HG02678 (cell line): ENCODE measurements at regions not wholly inside any gene's neighbourhood (a gene's known extent, or its start where the extent isn't known, plus 50 kb on each side); places are given as distances from the start of the nearest gene placed in this dataset.
"Not testable (repeated sequence)": the region's sequence is repeated elsewhere in the genome, so short reads cannot be mapped to it uniquely, and the experiment has no call there.

Experiments
- ATAC-seq: cut with Tn5 transposase; IDR thresholded peaks from one replicate; pipeline ENCODE4 v1.9.1; 2021; ENCODE audit warnings: mild to moderate bottlenecking, moderate library complexity; ENCODE audit not compliant: unreplicated experiment

DNA sequence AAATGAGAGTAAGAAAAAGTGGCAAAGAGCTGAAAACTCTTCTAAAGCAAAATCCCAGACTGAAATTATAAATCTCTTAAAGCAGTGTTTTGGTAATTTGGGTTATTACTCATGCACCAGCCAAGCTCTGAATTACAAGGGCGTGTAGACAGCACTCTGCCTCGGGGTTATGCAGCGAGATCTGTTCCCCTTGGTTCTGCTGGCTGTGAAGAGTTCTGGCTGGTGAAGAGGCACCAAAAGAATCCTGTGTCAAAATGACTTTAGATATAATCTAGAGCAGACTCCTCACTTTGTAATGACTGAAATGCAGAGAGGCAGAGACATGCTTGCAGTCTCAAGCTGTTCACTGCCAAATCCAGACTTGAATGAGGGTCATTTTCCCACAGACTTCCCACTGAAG is 461.8 kb upstream of the CXADR start:
- ATAC-seq, result no peak

DNA sequence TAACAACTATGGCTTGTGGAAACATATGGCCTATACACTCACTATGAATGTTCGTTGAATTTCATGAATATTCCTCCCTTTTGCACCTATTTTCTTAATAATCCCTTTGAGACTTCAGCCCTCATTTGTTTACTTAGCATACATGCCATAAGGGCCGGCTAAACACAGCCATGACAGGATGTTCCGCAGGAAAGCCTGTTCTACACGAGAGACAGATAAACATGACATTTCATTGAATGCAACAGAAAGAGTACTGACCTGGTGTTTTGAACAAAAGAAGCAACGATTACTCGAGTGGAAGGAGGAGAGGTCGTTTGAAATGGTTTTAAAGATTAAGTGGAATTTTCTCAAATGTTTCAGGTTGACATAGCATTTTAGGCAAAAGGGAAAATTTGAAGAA is 459.5 kb upstream of the CXADR start:
- ATAC-seq, result no peak

GRCh38 chr21:17059936-17060335 is 452.9 kb upstream of the CXADR start:
- no peak for ATAC-seq

GRCh38 chr21:17066006-17066405 is 446.8 kb upstream of the CXADR start:
- ATAC-seq, result no peak

DNA sequence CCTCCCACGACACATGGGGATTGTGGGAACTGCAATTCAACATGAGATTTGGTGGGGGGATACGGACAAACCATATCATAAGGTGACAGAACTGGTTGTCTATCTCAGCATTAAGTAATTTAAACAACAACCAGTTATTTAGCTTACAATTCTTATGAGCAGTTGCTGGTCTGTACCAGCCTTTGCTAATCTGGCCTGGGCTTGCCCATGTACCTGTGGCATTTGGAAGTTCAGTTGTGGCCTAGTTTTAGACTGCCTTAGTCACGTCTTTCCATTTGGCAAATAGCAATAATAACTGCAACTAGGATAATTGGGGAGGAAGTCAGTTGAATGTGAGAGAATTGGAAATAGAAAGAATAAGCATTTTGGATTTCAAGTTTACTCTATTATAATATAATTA is 441.8 kb upstream of the CXADR start:
- no peak for ATAC-seq

DNA sequence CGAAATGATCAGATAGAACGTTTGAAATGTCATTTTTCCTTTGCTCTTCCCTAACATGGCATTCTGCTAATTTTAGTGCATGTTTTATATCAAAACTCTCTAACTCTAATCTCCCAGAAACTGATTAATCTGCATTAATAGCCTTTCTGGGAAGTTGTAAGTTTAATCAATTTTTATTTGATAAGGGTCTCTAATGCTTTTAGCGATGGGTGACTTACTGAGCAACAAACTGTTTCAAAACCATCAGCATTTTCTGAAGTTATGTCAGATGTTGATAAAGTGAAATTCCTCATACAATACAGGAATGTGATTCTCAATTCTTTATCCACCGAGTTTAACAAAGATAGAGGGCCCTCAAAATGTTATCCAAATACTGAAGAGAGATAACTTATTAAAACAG is 431.6 kb upstream of the CXADR start:
- no peak for ATAC-seq

DNA sequence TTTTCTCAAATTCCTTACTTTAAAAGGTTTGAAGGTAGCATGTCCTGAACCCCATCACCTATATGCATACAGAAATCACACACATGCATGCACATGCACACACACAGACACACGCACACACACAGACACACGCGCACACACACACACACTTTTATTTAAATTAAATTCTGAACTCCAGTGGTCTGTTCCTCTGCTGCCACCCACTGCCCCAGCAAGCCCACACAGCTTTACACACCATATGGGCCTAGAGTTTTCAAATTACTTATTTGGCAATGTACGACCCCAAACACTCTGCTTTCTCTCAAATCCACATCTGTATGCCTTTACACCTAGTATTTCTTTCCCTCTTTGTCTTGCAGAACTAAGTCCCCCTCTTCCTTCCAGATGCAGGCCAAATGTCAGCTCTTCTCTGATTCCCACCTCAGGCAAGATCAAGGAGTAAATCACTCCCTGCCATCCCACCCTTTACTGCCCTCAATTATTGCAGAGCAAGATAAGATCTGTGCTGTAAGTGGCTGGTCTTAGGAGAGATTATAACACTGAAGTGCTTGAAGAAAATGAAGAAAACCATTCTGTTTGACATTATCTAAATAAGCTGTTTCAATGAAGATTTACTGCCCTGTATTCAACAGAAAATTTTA is 429.9 kb upstream of the CXADR start:
- ATAC-seq, result no peak

- ATAC-seq, result no peak
These were observed 427.1 kb upstream of the CXADR start for GRCh38 chr21:17085707-17086106.

DNA sequence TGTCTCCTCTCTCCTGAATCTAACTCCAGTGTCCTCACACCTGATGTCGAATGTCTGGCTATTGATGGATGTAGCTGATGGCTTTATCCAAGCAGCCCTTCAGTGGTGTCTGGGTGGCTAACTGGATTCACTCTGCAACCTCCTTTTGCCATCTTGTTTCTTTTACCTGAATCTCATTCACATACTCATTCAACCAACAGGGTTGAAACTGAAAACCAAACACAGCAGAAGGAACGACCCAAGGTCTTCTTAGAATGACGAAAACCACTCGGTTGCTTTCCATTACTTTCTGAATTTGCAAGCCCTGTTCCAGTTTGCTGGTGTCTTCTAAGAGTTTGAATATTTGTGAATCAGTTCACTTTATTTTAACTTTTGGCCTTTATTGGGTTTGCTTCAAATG is 424.3 kb upstream of the CXADR start:
- no peak for ATAC-seq

DNA sequence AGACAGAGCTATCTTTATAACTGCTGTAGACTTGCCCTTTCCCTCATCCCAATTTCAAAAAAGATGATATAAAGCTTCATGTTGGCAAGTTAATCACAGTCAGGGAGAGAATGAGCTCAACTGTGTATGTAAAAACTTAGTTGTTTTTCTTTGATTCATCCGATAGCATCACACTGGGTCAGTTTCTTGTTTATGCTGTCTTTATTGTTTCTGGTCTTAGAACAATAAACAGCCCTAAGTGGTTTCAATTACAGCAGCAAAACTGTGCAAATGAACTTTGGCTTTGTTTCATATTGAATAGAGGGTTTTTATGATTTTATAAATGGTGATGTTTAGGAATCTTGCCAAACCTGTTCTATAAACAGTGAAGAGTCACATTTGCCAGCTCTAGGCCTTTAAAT is 423.8 kb upstream of the CXADR start:
- ATAC-seq, result no peak

DNA sequence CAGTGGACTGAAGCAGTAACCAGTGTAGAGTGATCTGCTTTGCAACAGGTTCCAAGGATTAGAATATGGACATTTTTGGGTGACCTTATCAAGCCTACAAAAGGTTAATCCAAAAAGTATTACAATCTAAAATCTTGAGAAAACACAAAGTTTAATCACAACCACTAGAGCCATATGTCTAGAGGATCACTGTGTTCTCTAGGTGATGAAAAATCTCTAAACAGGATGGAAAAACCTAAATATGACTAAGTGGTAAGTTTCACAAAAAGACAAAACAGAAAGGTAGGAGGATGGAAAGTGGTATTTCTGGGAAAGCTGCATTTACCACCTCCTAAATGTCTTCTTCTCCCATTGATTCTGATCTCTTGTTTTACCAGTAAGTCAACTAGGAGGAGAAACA is 411.1 kb upstream of the CXADR start:
- ATAC-seq, result no peak

DNA sequence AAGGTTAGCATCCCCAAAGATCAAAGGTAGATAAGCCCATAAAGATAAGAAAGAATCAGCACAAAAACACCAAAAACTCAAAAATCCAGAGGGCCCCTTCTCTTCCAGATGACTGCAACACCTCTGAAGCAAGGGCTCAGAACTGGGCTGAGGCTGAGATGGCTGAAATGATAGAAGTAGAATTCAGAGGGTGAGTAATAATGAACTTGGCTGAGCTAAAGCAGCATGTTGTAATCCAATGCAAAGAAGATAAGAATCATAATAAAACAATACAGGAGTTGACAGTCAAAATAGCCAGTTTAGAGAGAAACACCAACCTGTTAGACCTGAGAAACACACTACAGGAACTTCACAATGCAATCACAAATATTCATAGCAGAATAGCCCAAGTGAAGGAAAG is 406.9 kb upstream of the CXADR start:
- ATAC-seq, result no peak

- no peak for ATAC-seq
These were observed 398.8 kb upstream of the CXADR start for GRCh38 chr21:17114045-17114444.

DNA sequence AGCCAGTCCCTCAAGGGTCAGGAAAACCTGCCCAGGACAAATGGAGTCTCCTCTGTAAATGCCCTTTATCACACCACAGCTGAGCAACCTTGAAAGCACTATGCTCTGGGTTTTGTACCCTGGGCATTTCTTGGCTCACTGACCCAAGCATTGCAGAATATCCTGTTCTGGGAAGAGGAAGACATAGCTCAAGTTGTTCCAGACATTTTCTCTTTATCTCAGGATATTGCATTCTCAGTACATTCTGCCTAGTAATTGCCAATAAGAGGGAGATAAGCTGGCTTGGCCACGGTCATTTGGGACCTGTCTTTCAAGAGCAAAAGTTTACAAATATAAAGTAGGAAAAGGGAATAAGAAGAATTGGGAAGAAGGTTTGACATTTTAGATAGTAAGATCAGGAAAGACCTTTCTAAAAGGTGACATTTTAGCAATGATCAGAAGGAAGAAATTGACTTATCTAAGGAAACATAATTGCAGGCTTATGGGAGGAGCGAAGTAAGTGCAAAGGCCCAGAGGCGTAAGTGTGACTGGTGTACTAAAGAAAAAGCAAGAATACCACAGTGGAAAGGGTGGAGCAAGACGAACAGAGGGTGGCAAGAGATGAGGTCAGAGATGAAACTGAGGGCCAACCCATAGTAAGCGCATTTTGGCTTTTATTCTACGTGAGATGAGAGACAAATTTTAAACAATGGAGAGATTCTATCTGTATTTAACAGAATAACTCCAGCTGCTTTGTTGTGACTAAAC is 394.0 kb upstream of the CXADR start:
- no peak for ATAC-seq

GRCh38 chr21:17119466-17120297 is 393.2 kb upstream of the CXADR start:
- no peak for ATAC-seq

- not testable (repeated sequence) for ATAC-seq
These were observed 385.4 kb upstream of the CXADR start for GRCh38 chr21:17127395-17127794.

DNA sequence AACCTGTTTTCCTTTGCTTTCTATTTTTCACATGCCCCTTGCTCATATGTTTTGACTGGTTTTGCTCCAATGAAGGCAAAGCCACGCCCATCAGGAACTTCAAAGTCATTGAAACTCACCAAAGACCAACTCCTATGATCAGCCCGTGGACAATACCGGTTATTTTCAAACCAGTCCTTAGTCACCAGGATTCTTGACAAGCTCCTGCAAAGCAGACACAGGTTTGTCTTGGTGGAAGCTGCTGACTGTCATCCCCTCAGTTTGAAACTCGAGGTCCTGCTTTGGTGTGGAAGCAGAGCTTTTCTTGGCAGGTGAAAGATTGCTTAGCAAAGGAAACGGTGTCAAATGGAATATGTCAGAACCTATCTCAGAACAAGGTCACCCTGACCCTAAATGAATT is 384.7 kb upstream of the CXADR start:
- no peak for ATAC-seq

DNA sequence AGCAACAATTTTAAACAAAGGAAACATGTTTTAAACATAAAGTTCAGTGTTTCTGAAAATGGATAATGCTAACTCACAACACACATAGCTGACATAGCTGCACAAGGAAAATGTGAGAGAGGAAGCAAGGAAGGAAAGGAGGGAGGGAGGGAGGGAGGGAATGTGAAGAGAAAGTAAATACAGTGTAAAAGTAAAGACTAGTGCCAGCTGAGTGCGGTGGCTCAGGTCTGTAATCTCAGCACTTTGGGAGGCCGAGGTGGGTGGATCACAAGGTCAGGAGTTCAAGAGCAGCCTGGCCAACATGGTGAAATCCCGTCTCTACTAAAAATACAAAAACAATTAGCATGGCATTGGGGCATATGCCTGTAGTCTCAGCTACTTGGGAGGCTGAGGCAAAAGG is 373.7 kb upstream of the CXADR start:
- ATAC-seq, result not testable (repeated sequence)

DNA sequence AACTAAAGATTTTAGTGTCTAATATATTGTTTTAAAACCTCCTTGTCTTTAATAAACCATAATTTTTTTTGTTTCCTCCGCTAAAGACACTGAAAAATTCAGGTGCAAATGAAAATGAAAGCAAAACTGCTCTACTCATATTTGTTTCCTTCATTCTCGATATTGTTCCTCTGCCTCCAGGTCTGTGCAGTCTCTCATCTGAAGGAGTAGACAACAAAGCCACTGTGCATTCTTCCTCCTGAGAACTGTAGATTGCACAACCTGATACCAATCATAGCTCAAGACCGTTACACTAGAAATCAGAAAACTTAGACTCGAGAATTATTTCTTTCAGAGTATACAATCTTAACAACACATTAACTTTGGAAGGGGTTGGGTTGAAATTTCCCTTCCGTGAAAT is 373.1 kb upstream of the CXADR start:
- peak; percentile 70 for ATAC-seq

DNA sequence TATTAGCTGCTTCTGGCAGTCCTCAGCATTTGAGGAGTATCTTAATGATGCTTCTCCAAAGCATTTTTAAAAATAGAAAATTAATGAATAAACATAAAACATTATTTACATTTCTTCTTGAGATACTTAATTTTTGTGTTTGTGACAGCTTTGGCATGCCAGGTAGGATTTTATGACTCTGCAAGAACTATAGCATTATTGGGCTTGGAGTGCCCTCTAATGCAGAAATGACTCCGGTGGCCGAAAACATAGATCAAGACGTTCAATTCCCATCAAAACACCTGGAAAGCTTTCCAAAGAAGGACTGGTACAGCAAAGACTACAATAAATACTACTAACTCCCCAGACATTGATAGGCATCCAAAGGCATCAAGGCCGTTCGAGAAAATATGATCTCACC is 366.4 kb upstream of the CXADR start:
- no peak for ATAC-seq

DNA sequence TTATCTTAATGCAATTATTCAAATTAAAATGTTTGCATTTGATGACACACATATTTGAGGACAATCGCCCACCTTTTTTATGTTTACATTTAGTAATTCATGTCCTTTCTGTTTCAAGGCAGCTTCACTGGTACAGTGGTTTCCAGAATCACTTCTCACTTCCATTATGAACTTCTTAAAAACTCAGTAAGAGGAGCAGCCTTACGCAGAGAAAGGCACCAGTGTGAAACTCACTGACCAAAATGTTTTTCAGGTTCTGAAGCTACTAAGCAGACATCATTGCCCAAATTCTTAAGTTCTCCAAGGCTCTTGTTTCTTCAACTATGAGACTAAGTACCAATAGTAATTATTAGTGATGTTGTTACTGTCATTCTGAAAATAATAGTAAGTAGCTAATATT is 353.1 kb upstream of the CXADR start:
- ATAC-seq, result no peak

DNA sequence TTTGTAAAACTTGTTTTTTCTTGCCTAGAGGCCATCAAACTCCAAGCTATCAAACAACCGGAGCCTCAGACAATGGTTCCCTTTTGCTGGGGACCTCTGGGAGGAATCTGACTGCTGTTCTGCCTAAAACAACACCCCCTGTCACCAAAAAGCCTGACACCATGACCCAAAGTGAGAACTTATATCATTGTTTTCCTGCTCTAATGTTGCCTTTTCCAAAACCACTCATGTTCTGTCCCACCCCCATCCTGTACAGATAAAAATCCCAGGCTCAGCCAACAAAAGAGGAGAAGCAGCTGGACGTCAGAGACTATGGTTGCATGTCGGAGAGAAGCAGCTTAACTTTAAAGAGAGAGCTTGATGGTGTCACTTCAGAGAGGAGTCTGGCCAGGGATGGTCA is 327.2 kb upstream of the CXADR start:
- ATAC-seq, result no peak
